ENCODE measurements at regions not wholly inside any gene's neighbourhood (a gene's known extent, or its start where the extent isn't known, plus 50 kb on each side); places are given as distances from the start of the nearest gene placed in this dataset.
"Not testable (repeated sequence)": the region's sequence is repeated elsewhere in the genome, so short reads cannot be mapped to it uniquely, and the experiment has no call there.

GRCh38 chr10:29881811-29882210, 177.6 kb downstream of the JCAD start:
- no peak for DNase-seq

GRCh38 chr10:29881336-29881771, 178.0 kb downstream of the JCAD start:
- DNase-seq = no peak

DNA sequence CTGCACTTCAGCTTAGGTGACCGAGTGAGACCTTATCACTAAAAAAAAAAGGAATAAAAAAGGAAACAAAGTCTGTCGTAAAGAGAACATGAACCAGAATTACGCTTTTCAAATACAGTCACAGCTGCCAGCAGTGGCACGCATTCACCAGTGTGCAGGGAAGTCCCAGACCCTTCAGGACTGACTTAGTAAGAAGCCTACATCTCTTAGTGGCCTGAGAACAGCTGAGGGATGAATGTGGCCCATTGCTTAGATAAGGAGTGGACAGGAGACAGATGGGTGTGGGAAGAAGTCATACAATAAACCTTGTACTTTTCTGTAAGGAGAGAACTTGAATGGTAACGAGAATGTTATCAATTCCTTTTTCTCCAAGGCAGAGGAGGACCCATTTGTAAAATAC, 178.5 kb downstream of the JCAD start:
- no peak for DNase-seq

DNA sequence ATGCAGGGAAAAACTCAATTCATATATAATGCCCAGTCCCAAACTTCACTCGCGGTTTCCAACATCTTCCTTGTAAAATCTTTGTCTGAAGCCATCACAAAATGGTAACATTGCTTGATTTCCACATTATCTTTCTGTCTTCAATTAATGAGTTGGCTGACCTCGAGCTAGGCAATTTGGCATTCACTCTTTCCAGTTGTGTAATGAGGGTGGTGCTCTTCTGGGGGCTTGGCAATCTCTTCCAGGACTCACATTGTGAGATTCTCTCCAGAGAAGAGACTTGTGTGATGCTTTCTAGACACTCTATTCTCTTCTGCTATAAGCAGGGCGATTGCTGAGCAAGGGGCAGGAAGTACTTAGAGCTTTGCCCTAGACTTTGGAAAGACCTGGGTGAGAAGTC, 179.5 kb downstream of the JCAD start:
- DNase-seq = no peak

GRCh38 chr10:29878492-29878891, 180.9 kb downstream of the JCAD start:
- DNase-seq = no peak

DNA sequence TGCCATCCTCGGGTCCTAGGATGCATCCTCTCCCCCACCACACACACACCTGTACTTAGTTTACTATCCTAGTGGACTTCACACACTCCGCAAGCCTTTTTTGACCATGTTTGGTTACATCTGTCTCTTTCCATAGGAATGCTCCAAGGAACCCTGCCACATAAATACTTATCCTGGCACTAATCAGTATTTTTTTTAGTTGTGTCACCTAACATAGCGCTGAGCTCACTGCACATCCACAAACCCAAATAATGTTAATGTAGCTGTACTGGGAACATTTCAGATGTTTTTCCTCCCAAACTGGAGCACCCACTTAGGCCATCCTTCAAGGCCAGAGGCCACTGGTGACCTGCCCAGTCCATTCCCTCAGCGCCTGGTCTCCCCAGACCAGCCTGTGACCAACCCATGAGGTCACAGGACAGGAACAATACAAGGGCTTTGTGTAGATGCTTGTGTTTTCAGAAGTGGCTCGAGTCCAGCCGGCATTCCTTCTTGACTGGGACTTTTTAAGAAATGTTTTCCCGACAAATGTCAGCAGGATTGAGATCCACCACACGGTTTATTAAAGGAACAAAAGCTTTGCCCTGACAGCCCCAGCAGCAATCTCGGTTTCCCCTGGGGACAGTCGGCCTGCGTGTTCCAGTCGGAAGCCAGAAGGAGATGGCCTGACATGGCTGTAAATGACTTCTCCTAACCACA, 181.4 kb downstream of the JCAD start:
- DNase-seq = no peak

DNA sequence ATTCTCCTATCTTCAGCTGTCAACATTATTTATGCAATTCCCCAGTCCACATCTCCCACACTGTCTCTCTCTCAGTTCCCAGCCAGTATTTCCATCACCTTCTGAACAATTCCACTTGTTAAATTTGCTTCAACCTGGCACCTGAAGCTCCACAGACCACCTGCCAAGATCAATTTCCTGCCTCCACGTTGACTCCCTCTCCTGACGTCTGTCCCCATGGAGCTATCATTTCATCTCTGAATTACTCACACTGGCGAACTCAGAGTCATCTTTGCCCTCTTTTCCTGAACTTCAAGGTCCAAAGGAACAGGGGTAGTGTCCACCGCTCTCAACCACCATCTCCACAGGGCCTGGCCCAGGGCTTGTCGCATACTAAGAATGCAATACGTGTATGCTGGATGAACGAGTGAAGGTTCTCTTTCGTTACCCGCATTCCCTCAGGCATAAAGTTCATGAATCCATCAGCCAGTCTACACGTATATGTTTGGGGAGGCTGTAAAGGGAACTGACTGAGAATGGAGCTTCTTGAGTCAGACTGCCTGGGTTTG, 183.3 kb downstream of the JCAD start:
- no peak for DNase-seq

DNA sequence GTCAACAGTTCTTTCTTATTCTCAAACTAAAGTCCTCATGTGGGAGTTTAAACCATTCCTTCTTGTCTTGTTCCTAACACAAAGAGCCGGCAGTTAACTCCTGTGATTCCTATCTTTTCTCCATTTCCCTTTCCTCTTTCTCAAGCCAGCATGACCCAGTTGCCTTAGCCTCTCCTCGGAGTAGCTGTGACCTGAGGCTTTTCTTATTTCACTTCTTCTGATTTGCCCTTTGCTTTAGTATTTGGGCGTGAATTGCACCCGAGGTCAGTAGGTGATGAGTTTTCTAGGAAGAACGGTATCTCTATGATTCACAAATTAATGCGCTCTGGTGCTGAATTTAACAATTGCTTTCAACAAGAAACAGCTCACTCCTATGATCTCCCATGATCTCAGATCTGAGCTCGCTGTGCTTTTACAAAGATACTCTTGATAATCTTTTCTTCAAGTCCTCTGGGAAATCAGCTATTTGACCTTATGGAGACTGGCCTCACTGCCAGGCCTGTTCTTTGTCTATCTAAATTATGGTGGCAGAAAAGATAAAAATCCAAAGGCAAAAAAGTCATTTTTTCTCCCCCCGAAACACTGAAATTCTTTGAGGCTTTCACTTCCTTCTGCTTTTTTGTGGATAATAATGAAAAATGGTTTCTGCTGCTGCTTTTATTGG, 184.6 kb downstream of the JCAD start:
- DNase-seq = no peak

DNA sequence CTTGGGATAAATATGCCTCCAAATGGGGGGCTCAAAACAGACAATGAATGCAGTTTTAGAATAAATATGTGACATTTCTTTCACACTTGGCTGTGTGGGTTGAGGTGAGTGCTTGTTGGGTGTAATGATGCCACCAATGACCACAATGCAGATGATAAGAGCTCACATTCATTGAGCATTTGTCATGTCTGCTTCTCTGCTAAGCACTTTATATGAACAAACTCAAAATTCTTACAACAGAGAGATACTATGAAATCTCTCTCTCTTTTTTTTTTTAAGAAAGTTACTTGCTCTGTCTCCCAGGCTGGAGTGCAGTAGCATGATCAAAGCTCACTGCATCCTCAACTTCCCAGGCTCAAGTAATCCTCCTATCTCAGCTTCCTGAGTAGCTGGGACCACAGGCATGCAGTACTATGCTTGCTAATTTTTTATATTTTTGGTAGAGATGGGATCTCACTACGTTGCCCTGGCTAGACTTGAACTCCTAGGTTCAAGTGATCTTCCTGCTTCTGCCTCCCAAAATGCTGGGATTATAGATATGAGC, 185.4 kb downstream of the JCAD start:
- DNase-seq = no peak

- no peak for DNase-seq
These were observed 188.8 kb downstream of the JCAD start for GRCh38 chr10:29870522-29871044.

- no peak for DNase-seq
These were observed 189.8 kb downstream of the JCAD start for GRCh38 chr10:29869593-29869992.

GRCh38 chr10:29866356-29866755, 193.0 kb downstream of the JCAD start:
- DNase-seq = no peak

DNA sequence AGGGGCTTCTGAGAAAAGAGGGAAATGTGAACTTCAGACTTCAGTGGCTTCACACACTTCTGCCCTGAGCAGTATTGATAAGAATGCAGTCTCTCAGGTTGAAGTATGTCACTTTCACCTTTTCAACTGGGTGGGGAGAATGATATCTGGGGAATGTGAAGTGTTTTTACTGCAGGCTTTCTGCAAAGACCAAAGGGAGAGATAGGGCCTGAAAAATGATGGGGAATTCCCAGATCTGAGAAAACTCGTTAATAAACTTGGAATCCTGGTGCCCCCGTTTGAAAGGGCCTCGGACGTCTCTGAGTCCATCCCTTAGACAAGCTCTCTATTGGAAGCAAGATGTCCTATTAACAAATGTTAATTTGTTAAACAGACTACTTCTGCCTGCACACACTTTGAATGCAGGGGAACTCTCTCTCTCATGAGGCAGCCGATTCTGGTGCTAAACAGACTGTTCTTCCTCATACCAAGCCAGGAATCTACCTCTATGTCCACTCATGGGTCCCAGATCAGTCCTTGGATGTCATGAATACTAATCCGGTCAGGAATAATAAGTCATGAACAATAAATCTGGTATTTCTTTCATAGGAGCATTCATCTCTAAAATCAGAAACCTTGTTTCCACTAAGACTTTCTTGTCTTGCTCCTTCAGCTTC, 193.6 kb downstream of the JCAD start:
- DNase-seq = no peak

DNA sequence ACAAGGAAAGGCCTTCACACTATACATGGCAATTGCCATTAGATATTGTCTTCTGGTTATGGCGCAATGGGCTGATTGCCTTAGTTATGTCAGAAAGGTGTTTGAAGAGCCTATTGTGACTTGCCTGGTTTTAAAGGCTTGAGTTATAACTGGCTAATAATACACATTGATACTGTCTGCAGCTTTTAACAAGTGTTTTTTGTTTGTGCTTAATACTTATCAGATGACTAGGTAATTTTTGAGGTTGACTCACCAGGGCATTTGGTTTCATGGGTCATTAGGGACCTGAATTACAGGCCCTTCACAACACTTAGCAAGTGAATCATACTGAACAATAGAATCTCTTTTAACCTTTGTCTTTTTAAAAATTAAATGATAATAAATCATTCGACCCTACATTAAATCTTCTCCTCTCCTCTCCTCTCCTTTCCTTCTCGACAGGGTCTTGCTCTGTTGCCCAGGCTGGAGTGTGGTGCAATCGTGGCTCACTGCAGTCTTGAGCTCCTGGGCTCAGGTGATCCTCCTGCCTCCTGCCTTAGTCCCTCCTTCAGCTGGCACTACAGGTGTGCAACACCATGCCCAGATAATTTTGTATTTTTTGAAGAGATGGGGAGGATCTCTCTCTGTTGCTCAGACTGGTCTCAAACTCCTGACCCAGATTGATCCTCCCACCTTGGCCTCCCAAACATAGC, 196.3 kb downstream of the JCAD start:
- no peak for DNase-seq

DNA sequence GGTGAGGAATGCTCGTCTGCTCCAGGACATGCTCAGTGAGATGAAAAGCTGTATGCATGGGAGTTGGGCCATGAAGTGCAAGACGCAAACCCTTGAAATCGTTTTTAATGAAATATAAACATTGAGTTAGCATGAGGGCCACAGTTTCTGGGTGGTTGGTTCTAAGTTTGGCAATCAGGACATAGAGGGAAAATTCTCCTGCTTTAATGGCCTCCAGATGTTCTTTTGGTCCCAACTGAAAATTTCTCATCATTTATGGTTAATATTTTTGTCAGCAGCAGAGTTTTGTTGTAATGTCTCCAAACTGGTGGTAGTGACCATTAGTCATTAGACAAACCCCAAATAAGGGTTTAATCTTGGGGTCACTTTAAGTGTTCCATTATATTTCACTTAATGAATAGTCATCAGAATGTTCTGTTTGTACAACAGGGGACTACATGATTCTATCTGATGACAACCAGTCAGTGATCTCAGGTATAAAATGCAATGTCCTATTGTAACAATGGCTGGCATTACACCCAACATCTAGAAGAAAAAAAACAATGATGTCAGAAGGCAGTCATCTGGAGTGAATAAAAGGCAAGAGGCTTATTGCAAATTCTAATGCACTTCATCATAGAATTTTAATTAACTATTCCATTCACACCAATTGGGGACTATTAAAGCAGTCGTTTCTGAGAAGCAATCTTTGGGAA, 197.4 kb downstream of the JCAD start:
- DNase-seq = no peak

DNA sequence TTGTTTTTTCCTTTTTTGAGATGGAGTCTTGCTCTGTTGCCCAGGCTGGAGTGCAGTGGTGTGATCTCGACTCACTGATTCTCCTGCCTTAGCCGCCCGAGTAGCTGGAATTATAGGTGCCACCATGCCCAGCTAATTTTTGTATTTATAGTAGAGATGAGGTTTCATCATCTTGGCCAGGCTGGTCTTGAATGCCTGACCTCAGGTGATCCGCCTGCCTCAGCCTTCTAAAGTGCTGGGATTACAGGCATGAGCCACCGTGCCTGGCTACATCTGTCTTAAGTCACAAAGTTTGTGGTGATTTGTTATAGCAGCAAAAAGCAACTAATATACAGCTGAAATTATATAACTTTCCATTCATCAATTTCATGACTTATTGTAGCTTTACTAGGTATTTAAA, 198.2 kb downstream of the JCAD start:
- not testable (repeated sequence) for DNase-seq

DNA sequence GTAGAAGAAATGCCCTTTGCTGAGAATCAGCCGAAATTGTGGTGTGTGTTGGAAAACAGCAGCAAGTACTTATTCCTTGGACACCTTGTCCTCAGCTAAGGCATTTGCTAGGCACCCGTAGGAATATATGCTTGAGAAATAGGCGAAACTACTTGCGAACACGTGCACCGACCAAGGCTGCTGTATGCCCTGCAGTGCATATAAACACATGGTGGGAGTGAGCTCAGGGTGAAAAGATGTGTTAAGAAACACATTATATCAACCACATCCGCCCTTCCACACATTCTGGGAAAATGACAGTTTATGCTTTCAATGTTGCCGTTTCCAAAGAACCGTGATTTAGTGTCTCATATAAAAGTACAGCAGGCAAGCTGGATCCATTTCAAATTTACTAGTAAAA, 199.2 kb downstream of the JCAD start:
- DNase-seq = no peak

DNA sequence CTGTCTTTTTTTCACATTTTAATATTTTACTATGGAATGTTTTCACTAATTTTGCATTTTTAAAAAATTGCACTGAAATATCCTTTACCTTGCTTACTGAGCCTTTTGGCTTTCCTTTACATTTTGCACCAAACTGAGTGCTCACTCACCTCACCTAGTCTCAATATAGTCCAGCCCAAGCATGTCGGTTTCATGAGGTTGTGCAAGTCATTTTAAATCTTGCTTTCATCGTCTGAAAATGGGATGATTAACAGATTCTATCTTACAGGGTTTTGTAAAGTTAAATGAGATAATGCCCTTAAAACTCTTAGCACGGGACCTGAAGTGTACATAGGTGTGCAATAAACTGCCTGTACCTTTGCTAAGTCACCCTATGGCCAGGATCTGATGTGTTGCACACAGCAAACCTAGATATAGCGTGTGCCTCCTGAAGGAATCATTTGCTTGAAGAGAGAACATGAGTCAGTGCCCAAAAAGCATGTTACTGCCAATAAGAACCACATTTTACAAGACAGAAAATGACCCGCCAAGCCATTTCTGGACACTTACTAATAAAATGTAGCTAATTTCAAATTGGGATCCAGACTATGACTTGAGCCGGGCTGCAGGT, 199.8 kb downstream of the JCAD start:
- no peak for DNase-seq

GRCh38 chr10:29858702-29859267, 200.6 kb downstream of the JCAD start:
- no peak for DNase-seq
